Mucosa of descending colon (tissue), 3 donors: ENCODE measurements at regions not wholly inside any gene's neighbourhood (a gene's known extent, or its start where the extent isn't known, plus 50 kb on each side); places are given as distances from the start of the nearest gene placed in this dataset.
A peak's percentile ranks its signal among the peaks of the same experiment; 100 is the strongest.

Source experiments
- ATAC-seq: fragments of 200-7000 bp; cut with Tn5 transposase; one replicate; pipeline ENCODE4 v1.9.1; 2020; ENCODE audit warnings: mild to moderate bottlenecking, moderate library complexity
- DNase-seq, 3 donors: peaks; one replicate each; pipeline ENCODE4 v3.0.0-alpha.2; 2020
- H3K36me3 ChIP-seq: fragments of 200-600 bp; one replicate; pipeline ENCODE4 v1.8.0; 2021; ENCODE audit warnings: low read depth, mild to moderate bottlenecking
- H3K4me1 ChIP-seq: fragments of 200-600 bp; one replicate; pipeline ENCODE4 v1.8.0; 2021; ENCODE audit warnings: low read depth, mild to moderate bottlenecking
- H3K4me3 ChIP-seq: fragments of 200-600 bp; one replicate; pipeline ENCODE4 v1.8.0; 2021; ENCODE audit warnings: mild to moderate bottlenecking
- H3K9me3 ChIP-seq: fragments of 200-600 bp; one replicate; pipeline ENCODE4 v1.8.0; 2021; ENCODE audit warnings: mild to moderate bottlenecking
- CTCF ChIP-seq: fragments of 200-600 bp; IDR thresholded peaks from one replicate; pipeline ENCODE4 v1.8.0; 2022; ENCODE audit warnings: antibody characterized with exemption, mild to moderate bottlenecking
- intact Hi-C, 2 donors: fragments of 100-400 bp; cut with DNase I in 1 of 2; cut with micrococcal nuclease in 1 of 2; formaldehyde crosslinking; loops; one replicate each; pipeline versions ENCODE4 v1.11.0 to v1.11.1; 2022; cut with DNase I, micrococcal nuclease
- donor health status: DM: no; HTN: no; CAD: no; lungs with moderate emphysema.
- donor health status: DM: no; HTN: no; CAD: no.
- donor health status: DM: no; HTN: yes; CAD: no.

GRCh38 chr14:54039311-54039710 is 82.7 kb upstream of the BMP4 start:
- H3K4me1 ChIP-seq: no peaks in the 10 kb centered on the region
- intact Hi-C loops: no loop called here
- H3K9me3 ChIP-seq: no peaks in the 10 kb centered on the region
- H3K36me3 ChIP-seq: no peaks in the 10 kb centered on the region
- DNase-seq (no peak), ATAC-seq (no peak)
- no peak for TF ChIP-seq CTCF
- no peak overlapping the region for H3K4me3 ChIP-seq

- ATAC-seq (no peak), DNase-seq (no peak)
- Histone ChIP-seq H3K4me1 (no peaks in the 10 kb centered on the region), H3K36me3 (no peaks in the 10 kb centered on the region), H3K4me3 (no peak overlapping the region), H3K9me3 (no peaks in the 10 kb centered on the region)
- TF ChIP-seq CTCF: no peak
- intact Hi-C loops: loop anchor here in 1 of 2 donors (10.0 kb wide), 1 partner anchor 294 kb away; no protein-coding TSS in a partner anchor
These were observed 84.2 kb upstream of the BMP4 start for GRCh38 chr14:54040846-54041245.

GRCh38 chr14:54046250-54046649 is 89.6 kb upstream of the BMP4 start:
- Histone ChIP-seq H3K9me3 (no peaks in the 10 kb centered on the region), H3K4me1 (no peaks in the 10 kb centered on the region), H3K4me3 (no peak overlapping the region), H3K36me3 (no peaks in the 10 kb centered on the region)
- no peak for ATAC-seq
- no peak for DNase-seq
- intact Hi-C loops: loop anchor here in 1 of 2 donors (10.0 kb wide), 1 partner anchor 289 kb away; no protein-coding TSS in a partner anchor
- TF ChIP-seq CTCF: no peak

- DNase-seq: no peak
- Histone ChIP-seq H3K4me1 (no peaks in the 10 kb centered on the region), H3K9me3 (no peaks in the 10 kb centered on the region), H3K4me3 (no peak overlapping the region), H3K36me3 (no peaks in the 10 kb centered on the region)
- intact Hi-C loops: loop anchor here in 1 of 2 donors (10.0 kb wide), 1 partner anchor 287 kb away; no protein-coding TSS in a partner anchor
- peak; percentile 21 for ATAC-seq
- TF ChIP-seq CTCF: no peak
These were observed 91.2 kb upstream of the BMP4 start for GRCh38 chr14:54047645-54048308.

- H3K9me3 ChIP-seq: no peaks in the 10 kb centered on the region
- no peak overlapping the region for H3K4me3 ChIP-seq
- no peaks in the 10 kb centered on the region for H3K4me1 ChIP-seq
- ATAC-seq (peak; percentile 88), DNase-seq (peak; percentile 55 to 71 (median 68))
- intact Hi-C loops: loop anchor here in 1 of 2 donors (10.0 kb wide), 1 partner anchor 286 kb away; no protein-coding TSS in a partner anchor
- no peaks in the 10 kb centered on the region for H3K36me3 ChIP-seq
- no peak for TF ChIP-seq CTCF
These were observed 91.7 kb upstream of the BMP4 start for GRCh38 chr14:54048311-54048710.
